ENCODE measurements at regions not wholly inside any gene's neighbourhood (a gene's known extent, or its start where the extent isn't known, plus 50 kb on each side); places are given as distances from the start of the nearest gene placed in this dataset.

DNA sequence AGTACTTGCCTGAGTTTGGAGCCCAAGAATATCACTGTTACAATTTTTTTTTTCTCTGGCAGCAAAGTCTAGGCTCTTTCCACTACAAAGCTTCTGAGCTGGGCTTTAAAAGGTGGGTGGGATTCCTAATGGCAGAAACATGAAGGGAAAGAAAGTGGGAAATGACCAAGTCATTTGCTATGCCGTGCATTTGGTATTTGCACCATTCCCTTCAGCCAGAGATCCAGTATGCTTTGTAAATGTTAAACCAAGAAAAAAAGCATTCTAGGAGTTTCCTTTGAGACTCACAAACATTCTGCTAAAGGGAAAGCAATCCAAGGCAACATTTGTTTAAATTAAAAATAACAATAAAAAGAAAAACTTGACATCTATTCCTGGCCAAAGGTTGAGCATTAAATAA, 451.2 kb downstream of the RAB28 start:
- no peaks in the 10 kb centered on the region for H3K36me3 ChIP-seq
- 67% methylated on average over 1 of the region's 1 CpG for WGBS
- no peak overlapping the region for H3K4me3 ChIP-seq
- H3K27ac ChIP-seq, result no peak overlapping the region
- H3K4me1 ChIP-seq, result no peaks in the 10 kb centered on the region
- H3K9me3 ChIP-seq, result no peaks in the 10 kb centered on the region
- no peak for DNase-seq (ENCODE audit: low spot score in 2 of 2)
- H3K27me3 ChIP-seq, result no peaks in the 10 kb centered on the region
- TF ChIP-seq CTCF (IDR thresholded peaks at IDR 0.05) (no peak), EP300 (IDR thresholded peaks at IDR 0.05) (no peak), POLR2AphosphoS5 (IDR thresholded peaks at IDR 0.05) (no peak), POLR2A (IDR thresholded peaks at IDR 0.05) (no peak)

GRCh38 chr4:13024147-13025105, 459.7 kb downstream of the RAB28 start:
- no peak for TF ChIP-seq POLR2AphosphoS5 (IDR thresholded peaks at IDR 0.05)
- TF ChIP-seq CTCF (IDR thresholded peaks at IDR 0.05), result no peak
- TF ChIP-seq EP300 (IDR thresholded peaks at IDR 0.05), result no peak
- TF ChIP-seq POLR2A (IDR thresholded peaks at IDR 0.05), result no peak
- Histone ChIP-seq H3K36me3 (no peaks in the 10 kb centered on the region), H3K4me3 (no peak overlapping the region), H3K4me1 (no peaks in the 10 kb centered on the region), H3K9me3 (peaks cover 5% of the 10 kb centered on the region), H3K27ac (no peak overlapping the region), H3K27me3 (no peaks in the 10 kb centered on the region)
- 85% methylated on average over 7 of the region's 7 CpGs for WGBS
- DNase-seq (ENCODE audit: low spot score in 2 of 2), result no peak

DNA sequence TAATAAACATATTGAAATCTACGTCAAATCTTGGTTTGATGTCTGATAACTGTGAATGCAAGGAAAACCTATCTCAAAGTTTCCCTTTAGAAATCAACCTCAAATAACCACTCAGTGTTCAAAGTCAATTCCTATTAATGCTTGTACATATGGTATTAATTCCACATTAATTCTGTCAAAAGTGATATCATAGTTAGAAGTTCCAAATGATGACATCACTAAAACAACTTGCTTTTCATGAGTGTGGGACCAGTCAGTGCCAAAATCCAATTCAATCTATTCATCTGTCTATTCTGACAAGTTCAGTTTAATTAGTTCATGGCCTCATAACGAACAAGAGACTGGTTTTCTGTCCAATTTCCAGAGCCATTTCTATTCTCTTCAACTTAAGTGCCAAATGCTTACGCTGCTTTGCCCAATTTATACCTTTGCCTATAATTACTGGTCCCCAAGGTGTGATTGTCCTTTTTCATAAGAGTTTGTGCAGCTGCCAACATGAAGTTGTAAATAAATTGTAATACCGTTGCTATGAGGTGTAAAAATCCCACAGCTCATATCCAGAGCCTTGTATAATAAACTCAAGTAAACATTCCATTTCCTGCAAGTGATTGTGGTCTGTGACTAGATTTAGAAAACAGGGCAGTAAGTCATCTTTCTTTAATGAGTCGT, 476.2 kb downstream of the RAB28 start:
- Histone ChIP-seq H3K9me3 (no peaks in the 10 kb centered on the region), H3K27ac (no peak overlapping the region), H3K4me1 (no peaks in the 10 kb centered on the region), H3K4me3 (no peak overlapping the region), H3K27me3 (no peaks in the 10 kb centered on the region), H3K36me3 (no peaks in the 10 kb centered on the region)
- WGBS, result 45% methylated on average over 5 of the region's 5 CpGs
- DNase-seq (ENCODE audit: low spot score in 2 of 2), result no peak
- TF ChIP-seq POLR2A (IDR thresholded peaks at IDR 0.05) (no peak), CTCF (IDR thresholded peaks at IDR 0.05) (no peak), EP300 (IDR thresholded peaks at IDR 0.05) (no peak), POLR2AphosphoS5 (IDR thresholded peaks at IDR 0.05) (no peak)

GRCh38 chr4:12993923-12994322, 490.2 kb downstream of the RAB28 start:
- 98% methylated on average over 3 of the region's 3 CpGs for WGBS
- no peak overlapping the region for H3K27ac ChIP-seq
- no peak for DNase-seq (ENCODE audit: low spot score in 2 of 2)
- H3K9me3 ChIP-seq, result peaks cover 12% of the 10 kb centered on the region
- H3K4me1 ChIP-seq, result no peaks in the 10 kb centered on the region
- no peak overlapping the region for H3K4me3 ChIP-seq
- no peaks in the 10 kb centered on the region for H3K36me3 ChIP-seq
- H3K27me3 ChIP-seq, result no peaks in the 10 kb centered on the region
- TF ChIP-seq CTCF (IDR thresholded peaks at IDR 0.05) (no peak), POLR2A (IDR thresholded peaks at IDR 0.05) (no peak), EP300 (IDR thresholded peaks at IDR 0.05) (no peak), POLR2AphosphoS5 (IDR thresholded peaks at IDR 0.05) (no peak)

- no peaks in the 10 kb centered on the region for H3K27me3 ChIP-seq
- no peak overlapping the region for H3K27ac ChIP-seq
- no peaks in the 10 kb centered on the region for H3K4me1 ChIP-seq
- peaks cover 8% of the 10 kb centered on the region for H3K9me3 ChIP-seq
- no peaks in the 10 kb centered on the region for H3K36me3 ChIP-seq
- no peak overlapping the region for H3K4me3 ChIP-seq
- TF ChIP-seq POLR2A (IDR thresholded peaks at IDR 0.05), result no peak
- no peak for TF ChIP-seq CTCF (IDR thresholded peaks at IDR 0.05)
- TF ChIP-seq POLR2AphosphoS5 (IDR thresholded peaks at IDR 0.05), result no peak
- no peak for TF ChIP-seq EP300 (IDR thresholded peaks at IDR 0.05)
- DNase-seq (ENCODE audit: low spot score in 2 of 2), result no peak
- WGBS, result 78% methylated on average over 2 of the region's 2 CpGs
Observed at GRCh38 chr4:12987284-12987683, 496.9 kb downstream of the RAB28 start.
